ENCODE measurements at regions not wholly inside any gene's neighbourhood (a gene's known extent, or its start where the extent isn't known, plus 50 kb on each side); places are given as distances from the start of the nearest gene placed in this dataset.
"Not testable (repeated sequence)": the region's sequence is repeated elsewhere in the genome, so short reads cannot be mapped to it uniquely, and the experiment has no call there.

GRCh38 chr5:19241690-19242089 is 746.3 kb downstream of the CDH18 start:
- POLR2A ChIA-PET = no interaction called here
- CTCF ChIA-PET = no interaction called here
- no peaks in the 10 kb centered on the region for H3K36me3 Mint-ChIP-seq (ENCODE audit: low read depth)
- H3K9me3 Mint-ChIP-seq = peaks cover 18% of the 10 kb centered on the region
- no peaks in the 10 kb centered on the region for H3K27me3 Mint-ChIP-seq
- no peaks in the 10 kb centered on the region for H3K4me1 Mint-ChIP-seq
- H3K27ac Mint-ChIP-seq = no peak overlapping the region
- H3K4me3 Mint-ChIP-seq = no peak overlapping the region
- DNase-seq = no peak

- not testable (repeated sequence) for H3K4me1 Mint-ChIP-seq, H3K4me3 Mint-ChIP-seq
These were observed 741.8 kb downstream of the CDH18 start for GRCh38 chr5:19246191-19246590.

GRCh38 chr5:19247302-19247701 is 740.7 kb downstream of the CDH18 start:
- Mint-ChIP-seq H3K36me3 (ENCODE audit: low read depth) (no peaks in the 10 kb centered on the region), H3K4me3 (no peak overlapping the region), H3K4me1 (no peaks in the 10 kb centered on the region), H3K27ac (no peak overlapping the region), H3K27me3 (no peaks in the 10 kb centered on the region), H3K9me3 (peaks cover 18% of the 10 kb centered on the region)
- POLR2A ChIA-PET = no interaction called here
- no peak for DNase-seq
- CTCF ChIA-PET = no interaction called here

More at GRCh38 chr5:19246191-19246590, 741.8 kb downstream of the CDH18 start:
- POLR2A ChIA-PET; H3K27me3 Mint-ChIP-seq; DNase-seq; CTCF ChIA-PET; H3K36me3 Mint-ChIP-seq (ENCODE audit: low read depth); H3K27ac Mint-ChIP-seq: not testable (repeated sequence)
- peaks cover 15% of the 10 kb centered on the region for H3K9me3 Mint-ChIP-seq

GRCh38 chr5:19256036-19256435 is 732.0 kb downstream of the CDH18 start:
- ChIA-PET POLR2A (no interaction called here), CTCF (no interaction called here)
- Mint-ChIP-seq H3K9me3 (peaks cover 13% of the 10 kb centered on the region), H3K4me3 (no peak overlapping the region), H3K27ac (no peak overlapping the region), H3K4me1 (no peaks in the 10 kb centered on the region), H3K36me3 (ENCODE audit: low read depth) (no peaks in the 10 kb centered on the region), H3K27me3 (no peaks in the 10 kb centered on the region)
- no peak for DNase-seq

- no peak for DNase-seq
- Mint-ChIP-seq H3K9me3 (peaks cover 8% of the 10 kb centered on the region), H3K4me3 (no peak overlapping the region), H3K36me3 (ENCODE audit: low read depth) (no peaks in the 10 kb centered on the region), H3K4me1 (no peaks in the 10 kb centered on the region), H3K27ac (no peak overlapping the region), H3K27me3 (no peaks in the 10 kb centered on the region)
- CTCF ChIA-PET = no interaction called here
- POLR2A ChIA-PET = no interaction called here
These were observed 729.3 kb downstream of the CDH18 start for GRCh38 chr5:19258686-19259085.

- CTCF ChIA-PET = no interaction called here
These were observed 726.1 kb downstream of the CDH18 start for GRCh38 chr5:19261879-19262278.

GRCh38 chr5:19264821-19265220 is 723.2 kb downstream of the CDH18 start:
- H3K36me3 Mint-ChIP-seq (ENCODE audit: low read depth) = no peaks in the 10 kb centered on the region
- ChIA-PET CTCF (no interaction called here), POLR2A (no interaction called here)
- H3K27me3 Mint-ChIP-seq = no peaks in the 10 kb centered on the region
- no peak overlapping the region for H3K27ac Mint-ChIP-seq
- peaks cover 9% of the 10 kb centered on the region for H3K9me3 Mint-ChIP-seq
- no peak for DNase-seq
- no peaks in the 10 kb centered on the region for H3K4me1 Mint-ChIP-seq
- H3K4me3 Mint-ChIP-seq = no peak overlapping the region

More at GRCh38 chr5:19261879-19262278, 726.1 kb downstream of the CDH18 start:
- DNase-seq = no peak
- no peaks in the 10 kb centered on the region for H3K27me3 Mint-ChIP-seq
- no peak overlapping the region for H3K4me3 Mint-ChIP-seq
- POLR2A ChIA-PET = no interaction called here
- H3K36me3 Mint-ChIP-seq (ENCODE audit: low read depth) = no peaks in the 10 kb centered on the region
- H3K9me3 Mint-ChIP-seq = peaks cover 7% of the 10 kb centered on the region
- H3K4me1 Mint-ChIP-seq = no peaks in the 10 kb centered on the region
- no peak overlapping the region for H3K27ac Mint-ChIP-seq

GRCh38 chr5:19266791-19267190 is 721.2 kb downstream of the CDH18 start:
- Mint-ChIP-seq H3K4me1 (no peaks in the 10 kb centered on the region), H3K27ac (no peak overlapping the region), H3K4me3 (no peak overlapping the region), H3K9me3 (peaks cover 2% of the 10 kb centered on the region), H3K36me3 (ENCODE audit: low read depth) (no peaks in the 10 kb centered on the region), H3K27me3 (no peaks in the 10 kb centered on the region)
- ChIA-PET CTCF (no interaction called here), POLR2A (no interaction called here)
- no peak for DNase-seq

GRCh38 chr5:19270153-19270552 is 717.8 kb downstream of the CDH18 start:
- no peak overlapping the region for H3K27ac Mint-ChIP-seq
- ChIA-PET CTCF (interaction anchor here (0.5 kb wide), 1 partner anchor 504 kb away, joined by 4 read pairs; no protein-coding TSS in a partner anchor), POLR2A (no interaction called here)
- H3K9me3 Mint-ChIP-seq = peaks cover 2% of the 10 kb centered on the region
- H3K4me3 Mint-ChIP-seq = no peak overlapping the region
- no peaks in the 10 kb centered on the region for H3K27me3 Mint-ChIP-seq
- no peak for DNase-seq
- no peaks in the 10 kb centered on the region for H3K4me1 Mint-ChIP-seq
- H3K36me3 Mint-ChIP-seq (ENCODE audit: low read depth) = no peaks in the 10 kb centered on the region

GRCh38 chr5:19274578-19274977 is 713.4 kb downstream of the CDH18 start:
- no peaks in the 10 kb centered on the region for H3K9me3 Mint-ChIP-seq
- no peaks in the 10 kb centered on the region for H3K4me1 Mint-ChIP-seq
- ChIA-PET POLR2A (no interaction called here), CTCF (no interaction called here)
- H3K36me3 Mint-ChIP-seq (ENCODE audit: low read depth) = no peaks in the 10 kb centered on the region
- H3K4me3 Mint-ChIP-seq = no peak overlapping the region
- no peaks in the 10 kb centered on the region for H3K27me3 Mint-ChIP-seq
- DNase-seq = no peak
- H3K27ac Mint-ChIP-seq = no peak overlapping the region

- no peak overlapping the region for H3K4me3 Mint-ChIP-seq
These were observed 702.7 kb downstream of the CDH18 start for GRCh38 chr5:19285286-19285685.

GRCh38 chr5:19287548-19288277 is 700.3 kb downstream of the CDH18 start:
- DNase-seq; POLR2A ChIA-PET; H3K4me1 Mint-ChIP-seq; CTCF ChIA-PET; H3K4me3 Mint-ChIP-seq; H3K36me3 Mint-ChIP-seq (ENCODE audit: low read depth); H3K27me3 Mint-ChIP-seq; H3K27ac Mint-ChIP-seq: not testable (repeated sequence)
- H3K9me3 Mint-ChIP-seq = peaks cover 23% of the 10 kb centered on the region

More at GRCh38 chr5:19285286-19285685, 702.7 kb downstream of the CDH18 start:
- no peak for DNase-seq
- H3K9me3 Mint-ChIP-seq = peaks cover 21% of the 10 kb centered on the region
- no peaks in the 10 kb centered on the region for H3K4me1 Mint-ChIP-seq
- ChIA-PET CTCF (interaction anchor here (0.7 kb wide), 1 partner anchor 13 kb away, joined by 3 read pairs; no protein-coding TSS in a partner anchor), POLR2A (no interaction called here)
- H3K36me3 Mint-ChIP-seq (ENCODE audit: low read depth) = no peaks in the 10 kb centered on the region
- no peak overlapping the region for H3K27ac Mint-ChIP-seq
- no peaks in the 10 kb centered on the region for H3K27me3 Mint-ChIP-seq

- H3K27ac Mint-ChIP-seq; H3K36me3 Mint-ChIP-seq (ENCODE audit: low read depth); H3K27me3 Mint-ChIP-seq; CTCF ChIA-PET; DNase-seq; POLR2A ChIA-PET; H3K4me3 Mint-ChIP-seq; H3K4me1 Mint-ChIP-seq: not testable (repeated sequence)
- peaks cover 19% of the 10 kb centered on the region for H3K9me3 Mint-ChIP-seq
These were observed 699.7 kb downstream of the CDH18 start for GRCh38 chr5:19288311-19288710.

GRCh38 chr5:19297934-19298333 is 690.1 kb downstream of the CDH18 start:
- Mint-ChIP-seq H3K36me3 (ENCODE audit: low read depth) (no peaks in the 10 kb centered on the region), H3K27ac (no peak overlapping the region), H3K4me3 (no peak overlapping the region), H3K9me3 (peaks cover 2% of the 10 kb centered on the region), H3K27me3 (no peaks in the 10 kb centered on the region), H3K4me1 (no peaks in the 10 kb centered on the region)
- DNase-seq = no peak
- ChIA-PET POLR2A (no interaction called here), CTCF (no interaction called here)
